IMR-90 (cell line): ENCODE measurements at regions not wholly inside any gene's neighbourhood (a gene's known extent, or its start where the extent isn't known, plus 50 kb on each side); places are given as distances from the start of the nearest gene placed in this dataset.

Experiments used
- ATAC-seq: fragments of 200-7000 bp; cut with Tn5 transposase; 2 replicates; pipeline ENCODE4 v1.9.1; 2020; ENCODE audit warnings: low read depth, mild to moderate bottlenecking, moderate library complexity
- BruUV-seq: library from RNA; stranded (reverse); fragments of 400-500 nt; replicated peaks from 2 replicates; lab custom pipeline; 2021; lab: Mats Ljungman, UMichigan
- CTCF ChIA-PET: fragments of 300-600 bp; formaldehyde crosslinking; extraction: SDS; loops from one replicate; lab custom pipeline; 2021; ENCODE audit warnings: antibody characterized with exemption; lab: Yijun Ruan, JAX
- POLR2A ChIA-PET: fragments of 300-600 bp; sonication (Branson Sonifier 250); formaldehyde crosslinking; loops from one replicate; lab custom pipeline; 2022; ENCODE audit warnings: antibody characterized with exemption; ENCODE audit not compliant: unreplicated experiment; lab: Charles Lee
- DNase-seq: peaks from one replicate; pipeline ENCODE4 v3.0.0; 2013
- H2AFZ ChIP-seq: replicated peaks from 2 replicates; pipeline ENCODE3; 2013; ENCODE audit warnings: low read length, mild to moderate bottlenecking; ENCODE audit not compliant: poor library complexity
- H2AK5ac ChIP-seq: 2 replicates; pipeline ENCODE4 v1.6.1; 2013; ENCODE audit warnings: low read depth, low read length, inconsistent platforms
- H2AK9ac ChIP-seq: replicated peaks from 2 replicates; pipeline ENCODE3; 2013; ENCODE audit warnings: mild to moderate bottlenecking, low read depth, low read length, moderate library complexity; ENCODE audit not compliant: poor library complexity
- H2BK120ac ChIP-seq: 2 replicates; pipeline ENCODE4 v1.6.1; 2013; ENCODE audit warnings: low read depth, low read length, inconsistent platforms
- H2BK15ac ChIP-seq: 3 replicates; pipeline ENCODE4 v1.6.1; 2013; ENCODE audit warnings: low read depth, low read length, inconsistent platforms
- H2BK20ac ChIP-seq: 2 replicates; pipeline ENCODE4 v1.6.1; 2013; ENCODE audit warnings: low read depth, mild to moderate bottlenecking, inconsistent platforms, low read length, moderate library complexity
- H2BK5ac ChIP-seq: 2 replicates; pipeline ENCODE4 v1.6.1; 2013; ENCODE audit warnings: mild to moderate bottlenecking, low read depth, low read length, inconsistent platforms; ENCODE audit not compliant: poor library complexity, severe bottlenecking
- H3K14ac ChIP-seq: replicated peaks from 2 replicates; pipeline ENCODE4 v1.6.1; 2013; ENCODE audit warnings: low read depth, low read length, inconsistent platforms
- H3K18ac ChIP-seq: 2 replicates; pipeline ENCODE4 v1.6.1; 2013; ENCODE audit warnings: low read depth, low read length, control low read depth
- H3K23ac ChIP-seq: 2 replicates; pipeline ENCODE4 v1.6.1; 2013; ENCODE audit warnings: low read depth, low read length, inconsistent platforms
- H3K27ac ChIP-seq: 2 replicates; pipeline ENCODE4 v1.5.1; 2013; ENCODE audit warnings: mild to moderate bottlenecking, control low read depth, low read length; ENCODE audit not compliant: insufficient read depth
- H3K27me3 ChIP-seq: 2 replicates; pipeline ENCODE4 v1.6.1; 2013; ENCODE audit warnings: low read length; ENCODE audit not compliant: control insufficient read depth, insufficient read depth
- H3K36me3 ChIP-seq: 2 replicates; pipeline ENCODE4 v1.6.1; 2013; ENCODE audit warnings: low read length, mixed read lengths; ENCODE audit not compliant: control insufficient read depth, insufficient read depth
- H3K4ac ChIP-seq: 2 replicates; pipeline ENCODE4 v1.6.1; 2013; ENCODE audit warnings: low read depth, low read length, inconsistent platforms
- H3K4me1 ChIP-seq: 2 replicates; pipeline ENCODE4 v1.6.1; 2013; ENCODE audit warnings: low read length, mixed read lengths; ENCODE audit not compliant: control insufficient read depth, insufficient read depth
- H3K4me2 ChIP-seq: 2 replicates; pipeline ENCODE4 v1.6.1; 2013; ENCODE audit warnings: low read depth, mild to moderate bottlenecking, control low read depth, low read length, moderate library complexity
- H3K4me3 ChIP-seq: 2 replicates; pipeline ENCODE4 v1.5.1; 2013; ENCODE audit warnings: low read depth, mild to moderate bottlenecking, control low read depth, low read length, moderate library complexity; ENCODE audit not compliant: insufficient read depth
- H3K56ac ChIP-seq: 2 replicates; pipeline ENCODE4 v1.6.1; 2013; ENCODE audit warnings: low read length, inconsistent platforms; ENCODE audit not compliant: insufficient read depth; ENCODE audit errors: extremely low read depth
- H3K79me1 ChIP-seq, 2 experiments: 2 replicates each; pipeline ENCODE4 v1.6.1; 2013; ENCODE audit warnings: low read length in 2 of 2, inconsistent platforms in 1 of 2, low read depth in 1 of 2
- H3K9ac ChIP-seq: 2 replicates; pipeline ENCODE4 v1.6.1; 2013; ENCODE audit warnings: low read depth, low read length, control low read depth
- H3K9me1 ChIP-seq: 2 replicates; pipeline ENCODE4 v1.6.1; 2013; ENCODE audit warnings: low read length, inconsistent platforms; ENCODE audit not compliant: insufficient read depth
- H3K9me3 ChIP-seq: 2 replicates; pipeline ENCODE4 v1.6.1; 2013; ENCODE audit warnings: low read length; ENCODE audit not compliant: control insufficient read depth, insufficient read depth
- H4K20me1 ChIP-seq: 2 replicates; pipeline ENCODE4 v1.6.1; 2013; ENCODE audit warnings: low read length, inconsistent platforms; ENCODE audit not compliant: insufficient read depth
- H4K5ac ChIP-seq: 2 replicates; pipeline ENCODE4 v1.6.1; 2013; ENCODE audit warnings: mild to moderate bottlenecking, low read depth, low read length, control low read depth
- H4K8ac ChIP-seq, 2 experiments: 2 replicates each; pipeline ENCODE4 v1.6.1; 2013; ENCODE audit warnings: low read depth in 2 of 2, low read length in 2 of 2, control low read depth in 1 of 2, inconsistent platforms in 1 of 2
- H4K91ac ChIP-seq: 2 replicates; pipeline ENCODE4 v1.6.1; 2013; ENCODE audit warnings: low read depth, low read length, inconsistent platforms; ENCODE audit not compliant: insufficient read depth
- BHLHE40 ChIP-seq: fragments of 150-350 bp; IDR thresholded peaks from 2 replicates; pipeline ENCODE4 v1.6.1; 2016; ENCODE audit warnings: mild to moderate bottlenecking, low read depth, low read length
- CEBPB ChIP-seq: IDR thresholded peaks from 2 replicates; pipeline ENCODE4 v1.6.1; 2012; ENCODE audit warnings: low read depth, low read length, improper control_type of control experiment
- CHD1 ChIP-seq: IDR thresholded peaks from 2 replicates; pipeline ENCODE4 v1.6.1; 2012; ENCODE audit warnings: low read depth, low read length, improper control_type of control experiment
- CTCF ChIP-seq: conservative IDR thresholded peaks from 2 replicates; pipeline ENCODE4 v1.5.1; 2012; ENCODE audit warnings: mild to moderate bottlenecking, low read depth, low read length, improper control_type of control experiment
- ELK1 ChIP-seq: fragments of 150-350 bp; IDR thresholded peaks from 2 replicates; pipeline ENCODE4 v1.6.1; 2016; ENCODE audit warnings: low read depth, mild to moderate bottlenecking, low read length, moderate library complexity, borderline replicate concordance
- FOS ChIP-seq: fragments of 150-350 bp; IDR thresholded peaks from 2 replicates; pipeline ENCODE4 v1.6.1; 2016; ENCODE audit warnings: low read depth, low read length
- MAFK ChIP-seq: IDR thresholded peaks from 2 replicates; pipeline ENCODE4 v1.6.1; 2012; ENCODE audit warnings: low read depth, low read length, improper control_type of control experiment
- MAZ ChIP-seq: IDR thresholded peaks from 2 replicates; pipeline ENCODE4 v1.6.1; 2012; ENCODE audit warnings: low read depth, mild to moderate bottlenecking, low read length, improper control_type of control experiment, moderate library complexity, borderline replicate concordance
- MXI1 ChIP-seq: IDR thresholded peaks from 2 replicates; pipeline ENCODE4 v1.6.1; 2012; ENCODE audit warnings: low read depth, mild to moderate bottlenecking, low read length, moderate library complexity, borderline replicate concordance
- NFE2L2 ChIP-seq: fragments of 150-350 bp; IDR thresholded peaks from 2 replicates; pipeline ENCODE4 v1.6.1; 2016; ENCODE audit warnings: low read depth, mild to moderate bottlenecking, low read length
- POLR2A ChIP-seq: IDR thresholded peaks from 2 replicates; pipeline ENCODE4 v1.6.1; 2012; ENCODE audit warnings: mild to moderate bottlenecking, low read depth, low read length
- RAD21 ChIP-seq: IDR thresholded peaks from 2 replicates; pipeline ENCODE4 v1.6.1; 2012; ENCODE audit warnings: low read length, improper control_type of control experiment
- RCOR1 ChIP-seq: IDR thresholded peaks from 2 replicates; pipeline ENCODE4 v1.6.1; 2012; ENCODE audit warnings: mild to moderate bottlenecking, low read length, improper control_type of control experiment; ENCODE audit not compliant: insufficient replicate concordance
- RFX5 ChIP-seq: IDR thresholded peaks from 2 replicates; pipeline ENCODE4 v1.8.0; 2012; ENCODE audit warnings: low read depth, mild to moderate bottlenecking, low read length, moderate library complexity
- SMC3 ChIP-seq: fragments of 150-350 bp; IDR thresholded peaks from 2 replicates; pipeline ENCODE4 v1.6.1; 2016; ENCODE audit warnings: low read depth, mild to moderate bottlenecking, antibody characterized with exemption, low read length, moderate library complexity
- WGBS, 2 experiments: methylation state at CpG; one replicate each; pipeline versions ENCODE4 v1.1.5 to v1.1.7; 2013; ENCODE audit warnings: missing lambda C conversion rate in 2 of 2; ENCODE audit not compliant: insufficient read length in 1 of 2; ENCODE audit errors: extremely low coverage in 2 of 2; 5-methylcytosine and 5-hydroxymethylcytosine counted together
- dilution Hi-C: fragments of 300-500 bp; cut with HindIII; formaldehyde crosslinking; loops from one replicate; pipeline ENCODE4 v1.14.3; 2018; ENCODE audit warnings: low sequenced_read_pairs; ENCODE audit not compliant: unreplicated experiment
- in situ Hi-C: fragments of 300-500 bp; cut with MboI; formaldehyde crosslinking; loops from 3 replicates; pipeline ENCODE4 v1.14.3; 2019; ENCODE audit warnings: low sequenced_read_pairs, inconsistent platforms, mixed read lengths
- intact Hi-C: fragments of 100-400 bp; cut with micrococcal nuclease; formaldehyde crosslinking; loops from 2 replicates; pipeline ENCODE4 v1.10.0; 2022
- TF ChIP-seq, protein P1 (sequence below): fragments of 150-350 bp; IDR thresholded peaks from 2 replicates; pipeline ENCODE4 v1.6.1; 2017; ENCODE audit warnings: mild to moderate bottlenecking, antibody characterized with exemption, low read length, low read depth

GRCh38 chr7:125098377-125098970 lies 168.8 kb upstream of the POT1 start:
- Histone ChIP-seq H3K79me1 (no peaks in the 10 kb centered on the region), H2AK9ac (no peak overlapping the region), H3K9me1 (no peaks in the 10 kb centered on the region), H3K27me3 (no peaks in the 10 kb centered on the region), H4K8ac (no peak overlapping the region), H3K14ac (no peak overlapping the region), H2AK5ac (no peak overlapping the region), H3K9ac (no peak overlapping the region), H3K4me3 (no peak overlapping the region), H3K18ac (no peak overlapping the region), H2BK20ac (no peak overlapping the region), H3K56ac (no peak overlapping the region), H4K91ac (no peak overlapping the region), H3K23ac (no peak overlapping the region), H3K36me3 (no peaks in the 10 kb centered on the region), H3K4ac (no peak overlapping the region), H2BK5ac (no peak overlapping the region), H2BK120ac (no peak overlapping the region), H2AFZ (no peak overlapping the region), H4K5ac (no peak overlapping the region), H3K4me2 (no peak overlapping the region), H3K27ac (no peak overlapping the region), H3K9me3 (peaks cover 2% of the 10 kb centered on the region; the same call in 1 of the 2 replicates), H2BK15ac (no peak overlapping the region), H3K4me1 (no peaks in the 10 kb centered on the region), H4K20me1 (no peaks in the 10 kb centered on the region)
- in situ Hi-C loops = no loop called here
- ChIA-PET CTCF (no interaction called here), POLR2A (no interaction called here)
- no peak for DNase-seq
- ATAC-seq = no peak
- no CpG with 5 or more reads among the region's 1 CpG for WGBS, 2 experiments
- BruUV-seq = no TSS peak
- dilution Hi-C loops = no loop called here
- no peak for TF ChIP-seq NFE2L2
- no peak for TF ChIP-seq CTCF
- no peak for TF ChIP-seq CEBPB
- no peak for TF ChIP-seq RAD21
- TF ChIP-seq RFX5 = no peak
- TF ChIP-seq ELK1 = no peak
- no peak for TF ChIP-seq SMC3
- no peak for TF ChIP-seq MXI1
- no peak for TF ChIP-seq MAFK
- no peak for TF ChIP-seq RCOR1
- no peak for TF ChIP-seq FOS
- TF ChIP-seq, protein P1, sequence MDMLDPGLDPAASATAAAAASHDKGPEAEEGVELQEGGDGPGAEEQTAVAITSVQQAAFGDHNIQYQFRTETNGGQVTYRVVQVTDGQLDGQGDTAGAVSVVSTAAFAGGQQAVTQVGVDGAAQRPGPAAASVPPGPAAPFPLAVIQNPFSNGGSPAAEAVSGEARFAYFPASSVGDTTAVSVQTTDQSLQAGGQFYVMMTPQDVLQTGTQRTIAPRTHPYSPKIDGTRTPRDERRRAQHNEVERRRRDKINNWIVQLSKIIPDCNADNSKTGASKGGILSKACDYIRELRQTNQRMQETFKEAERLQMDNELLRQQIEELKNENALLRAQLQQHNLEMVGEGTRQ = no peak
- TF ChIP-seq MAZ = no peak
- TF ChIP-seq CHD1 = no peak
- no peak for TF ChIP-seq POLR2A
- TF ChIP-seq BHLHE40 = no peak
- intact Hi-C loops = no loop called here
